HG03571 (cell line): ENCODE measurements at regions not wholly inside any gene's neighbourhood (a gene's known extent, or its start where the extent isn't known, plus 50 kb on each side); places are given as distances from the start of the nearest gene placed in this dataset.

ENCODE experiments used
- ATAC-seq: cut with Tn5 transposase; IDR thresholded peaks from one replicate; pipeline ENCODE4 v1.9.1; 2021; ENCODE audit not compliant: unreplicated experiment

- no peak for ATAC-seq
Observed at GRCh38 chr1:55612988-55613387, 397.8 kb upstream of the USP24 start.

- ATAC-seq, result no peak
Observed at GRCh38 chr1:55611123-55611522, 396.0 kb upstream of the USP24 start.

GRCh38 chr1:55610203-55610602 is 395.0 kb upstream of the USP24 start:
- no peak for ATAC-seq

GRCh38 chr1:55609630-55610029 is 394.5 kb upstream of the USP24 start:
- no peak for ATAC-seq

GRCh38 chr1:55605155-55605554 is 390.0 kb upstream of the USP24 start:
- no peak for ATAC-seq

GRCh38 chr1:55604749-55605148 is 389.6 kb upstream of the USP24 start:
- no peak for ATAC-seq

GRCh38 chr1:55604179-55604578 is 389.0 kb upstream of the USP24 start:
- no peak for ATAC-seq

- ATAC-seq, result no peak
Observed at GRCh38 chr1:55600242-55600641, 385.1 kb upstream of the USP24 start.

- no peak for ATAC-seq
Observed at GRCh38 chr1:55597910-55598309, 382.7 kb upstream of the USP24 start.

GRCh38 chr1:55594701-55595100 is 379.5 kb upstream of the USP24 start:
- ATAC-seq, result no peak

GRCh38 chr1:55593298-55593697 is 378.1 kb upstream of the USP24 start:
- ATAC-seq, result no peak

GRCh38 chr1:55592122-55592521 is 377.0 kb upstream of the USP24 start:
- no peak for ATAC-seq

- no peak for ATAC-seq
Observed at GRCh38 chr1:55589671-55590297, 374.6 kb upstream of the USP24 start.

GRCh38 chr1:55588309-55588708 is 373.1 kb upstream of the USP24 start:
- no peak for ATAC-seq

GRCh38 chr1:55586771-55587170 is 371.6 kb upstream of the USP24 start:
- no peak for ATAC-seq

- ATAC-seq, result no peak
Observed at GRCh38 chr1:55585402-55585792, 370.2 kb upstream of the USP24 start.

- no peak for ATAC-seq
Observed at GRCh38 chr1:55584526-55585401, 369.6 kb upstream of the USP24 start.

- no peak for ATAC-seq
Observed at GRCh38 chr1:55582084-55582483, 366.9 kb upstream of the USP24 start.

- ATAC-seq, result no peak
Observed at GRCh38 chr1:55580845-55581332, 365.7 kb upstream of the USP24 start.

GRCh38 chr1:55579332-55580001 is 364.3 kb upstream of the USP24 start:
- ATAC-seq, result no peak

- no peak for ATAC-seq
Observed at GRCh38 chr1:55578646-55579045, 363.5 kb upstream of the USP24 start.
